H1 (cell line): ENCODE measurements at regions not wholly inside any gene's neighbourhood (a gene's known extent, or its start where the extent isn't known, plus 50 kb on each side); places are given as distances from the start of the nearest gene placed in this dataset.
A peak's percentile ranks its signal among the peaks of the same experiment; 100 is the strongest.

Source experiments
- CTCF ChIA-PET: fragments of 300-600 bp; sonication (Branson Sonifier 250); formaldehyde crosslinking; loops from one replicate; lab custom pipeline; 2021; ENCODE audit not compliant: partially characterized antibody; lab: Charles Lee
- POLR2A ChIA-PET: fragments of 300-600 bp; sonication (Branson Sonifier 250); formaldehyde crosslinking; loops from one replicate; lab custom pipeline; 2021; ENCODE audit warnings: inconsistent platforms; ENCODE audit not compliant: partially characterized antibody; lab: Charles Lee
- DNase-seq, 2 experiments: peaks; one replicate each; pipeline versions ENCODE4 v3.0.0 to v3.0.0-alpha.2; 2010 to 2022; ENCODE audit warnings: low spot score in 2 of 2, low read depth in 1 of 2, mixed read lengths in 1 of 2
- FAIRE-seq: peaks from 2 replicates; lab custom pipeline; 2011; peaks lifted over from hg19 to GRCh38; lab: Jason Lieb, UNC
- H2AFZ ChIP-seq: 2 replicates; pipeline ENCODE4 v1.8.1; 2012; ENCODE audit warnings: low read length, inconsistent platforms
- H2AK5ac ChIP-seq: 2 replicates; pipeline ENCODE4 v1.6.1; 2013; ENCODE audit warnings: low read depth, low read length
- H2BK120ac ChIP-seq: replicated peaks from 2 replicates; pipeline ENCODE3; 2013; ENCODE audit warnings: low read depth, low read length, inconsistent platforms
- H2BK12ac ChIP-seq: 2 replicates; pipeline ENCODE4 v1.6.1; 2013; ENCODE audit warnings: low read depth, low read length
- H2BK15ac ChIP-seq: 2 replicates; pipeline ENCODE4 v1.6.1; 2013; ENCODE audit warnings: low read length
- H2BK20ac ChIP-seq: 2 replicates; pipeline ENCODE4 v1.6.1; 2013; ENCODE audit warnings: low read length
- H2BK5ac ChIP-seq: 2 replicates; pipeline ENCODE4 v1.6.1; 2013; ENCODE audit warnings: low read depth, low read length
- H3K14ac ChIP-seq: 2 replicates; pipeline ENCODE4 v1.6.1; 2013; ENCODE audit warnings: inconsistent platforms; ENCODE audit not compliant: insufficient read length
- H3K18ac ChIP-seq: 2 replicates; pipeline ENCODE4 v1.6.1; 2013; ENCODE audit warnings: low read length; ENCODE audit errors: extremely low read depth
- H3K23ac ChIP-seq: 2 replicates; pipeline ENCODE4 v1.6.1; 2013; ENCODE audit warnings: inconsistent platforms; ENCODE audit not compliant: insufficient read length
- H3K23me2 ChIP-seq: 2 replicates; pipeline ENCODE4 v1.6.1; 2013; ENCODE audit warnings: low read depth, low read length
- H3K27ac ChIP-seq: 2 replicates; pipeline ENCODE4 v1.6.1; 2011; ENCODE audit warnings: low read depth, low read length, inconsistent platforms
- H3K27me3 ChIP-seq, 4 experiments: replicated peaks in 1 of 4; 1 replicate in 1 of 4; 2 replicates in 3 of 4; pipeline versions ENCODE4 v1.6.1 to v1.8.1; 2011 to 2013; ENCODE audit warnings: low read length in 3 of 4, mild to moderate bottlenecking in 3 of 4, inconsistent platforms in 2 of 4, mixed read lengths in 2 of 4, moderate library complexity in 1 of 4; ENCODE audit not compliant: control insufficient read depth in 3 of 4, insufficient read depth in 3 of 4; ENCODE audit errors: extremely low read depth in 1 of 4
- H3K36me3 ChIP-seq, 4 experiments: 2 replicates each; pipeline versions ENCODE4 v1.6.1 to v1.8.1; 2011 to 2013; ENCODE audit warnings: mild to moderate bottlenecking in 4 of 4, low read length in 3 of 4, moderate library complexity in 2 of 4, control low read depth in 1 of 4, inconsistent platforms in 1 of 4; ENCODE audit not compliant: insufficient read depth in 4 of 4, control insufficient read depth in 2 of 4
- H3K4ac ChIP-seq: replicated peaks from 2 replicates; pipeline ENCODE3; 2013; ENCODE audit warnings: low read length, low read depth, mixed read lengths, inconsistent platforms; ENCODE audit not compliant: insufficient read length
- H3K4me1 ChIP-seq, 4 experiments: replicated peaks in 1 of 4; 1 replicate in 1 of 4; 2 replicates in 3 of 4; pipeline versions ENCODE4 v1.6.1 to v1.8.1; 2011 to 2013; ENCODE audit warnings: low read length in 3 of 4, inconsistent platforms in 2 of 4, mixed read lengths in 1 of 4; ENCODE audit not compliant: insufficient read depth in 4 of 4, control insufficient read depth in 3 of 4
- H3K4me2 ChIP-seq, 2 experiments: 2 replicates each; pipeline versions ENCODE4 v1.6.1 to v1.8.1; 2011 to 2013; ENCODE audit warnings: low read depth in 2 of 2, low read length in 2 of 2, control low read depth in 1 of 2, inconsistent platforms in 1 of 2, mild to moderate bottlenecking in 1 of 2; ENCODE audit not compliant: insufficient read depth in 1 of 2
- H3K4me3 ChIP-seq, 4 experiments: fragments of 200-600, 300-600 bp in 1 of 4; sonication (generic), shearing (Covaris generic), sonication (Bioruptor Twin) in 1 of 4; 2 replicates each; pipeline versions ENCODE4 v1.5.1 to v1.8.1; 2011 to 2016; ENCODE audit warnings: low read length in 4 of 4, low read depth in 3 of 4, control low read depth in 2 of 4, inconsistent platforms in 2 of 4, mild to moderate bottlenecking in 2 of 4, mixed read lengths in 1 of 4, moderate library complexity in 1 of 4; ENCODE audit not compliant: insufficient read depth in 2 of 4; ENCODE audit errors: extremely low read depth in 1 of 4
- H3K56ac ChIP-seq: replicated peaks from 2 replicates; pipeline ENCODE3; 2013; ENCODE audit warnings: low read depth, mild to moderate bottlenecking, mixed read lengths, low read length, inconsistent platforms; ENCODE audit not compliant: insufficient read length
- H3K79me1 ChIP-seq: 2 replicates; pipeline ENCODE4 v1.6.1; 2013; ENCODE audit warnings: low read depth, low read length, control low read depth
- H3K79me2 ChIP-seq, 2 experiments: 2 replicates each; pipeline versions ENCODE4 v1.6.1 to v1.8.1; 2012 to 2013; ENCODE audit warnings: low read length in 2 of 2, mild to moderate bottlenecking in 2 of 2, inconsistent platforms in 1 of 2; ENCODE audit not compliant: insufficient read depth in 2 of 2, control insufficient read depth in 1 of 2
- H3K9ac ChIP-seq, 4 experiments: replicated peaks in 1 of 4; 1 replicate in 1 of 4; 2 replicates in 3 of 4; pipeline versions ENCODE4 v1.6.1 to v1.8.1; 2011 to 2013; ENCODE audit warnings: low read depth in 3 of 4, low read length in 3 of 4, control low read depth in 2 of 4, mild to moderate bottlenecking in 2 of 4, moderate library complexity in 2 of 4, inconsistent platforms in 1 of 4; ENCODE audit errors: extremely low read depth in 1 of 4
- H3K9me3 ChIP-seq, 2 experiments: 2 replicates each; pipeline versions ENCODE4 v1.6.1 to v1.8.1; 2012 to 2013; ENCODE audit warnings: mild to moderate bottlenecking in 2 of 2, moderate library complexity in 2 of 2, control low read depth in 1 of 2, inconsistent platforms in 1 of 2, low read depth in 1 of 2, low read length in 1 of 2, mixed read lengths in 1 of 2; ENCODE audit not compliant: insufficient read depth in 2 of 2
- H4K20me1 ChIP-seq, 2 experiments: replicated peaks in 1 of 2; 2 replicates each; pipeline versions ENCODE3 to v1.8.1; 2011 to 2013; ENCODE audit warnings: inconsistent platforms in 2 of 2, low read length in 2 of 2, mild to moderate bottlenecking in 1 of 2; ENCODE audit not compliant: insufficient read depth in 2 of 2, control insufficient read depth in 1 of 2
- H4K5ac ChIP-seq: 2 replicates; pipeline ENCODE4 v1.6.1; 2013; ENCODE audit warnings: low read length, low read depth, mixed read lengths, inconsistent platforms; ENCODE audit not compliant: insufficient read length
- H4K8ac ChIP-seq: 2 replicates; pipeline ENCODE4 v1.8.0; 2013; ENCODE audit warnings: mild to moderate bottlenecking, moderate library complexity, low read length, inconsistent platforms; ENCODE audit not compliant: insufficient read depth; ENCODE audit errors: extremely low read depth
- H4K91ac ChIP-seq: replicated peaks from 2 replicates; pipeline ENCODE3; 2013; ENCODE audit warnings: low read length, mixed read lengths, inconsistent platforms; ENCODE audit not compliant: insufficient read length
- BCL11A ChIP-seq, 2 experiments: IDR thresholded peaks; one replicate each; pipeline ENCODE4 v1.6.1; 2011; ENCODE audit warnings: low read depth in 2 of 2, low read length in 2 of 2, mild to moderate bottlenecking in 2 of 2
- CHD2 ChIP-seq: IDR thresholded peaks from 2 replicates; pipeline ENCODE4 v1.6.1; 2012; ENCODE audit warnings: low read length, improper control_type of control experiment
- CTCF ChIP-seq, 3 experiments: IDR thresholded peaks; 1 replicate in 2 of 3; 2 replicates in 1 of 3; pipeline versions ENCODE4 v1.5.1 to v1.6.1; 2011; ENCODE audit warnings: low read length in 3 of 3, mild to moderate bottlenecking in 3 of 3, inconsistent platforms in 2 of 3, low read depth in 1 of 3, moderate library complexity in 1 of 3; ENCODE audit not compliant: insufficient read depth in 1 of 3; ENCODE audit errors: control extremely low read depth in 1 of 3
- KDM4A ChIP-seq: IDR thresholded peaks from one replicate; pipeline ENCODE4 v1.7.1; 2012; ENCODE audit warnings: low read depth, mild to moderate bottlenecking, moderate library complexity, low read length, inconsistent platforms; ENCODE audit not compliant: severe bottlenecking
- MAFK ChIP-seq: IDR thresholded peaks from 2 replicates; pipeline ENCODE4 v1.6.1; 2012; ENCODE audit warnings: low read depth, mild to moderate bottlenecking, improper control_type of control experiment, low read length
- POLR2A ChIP-seq, 2 experiments: IDR thresholded peaks; 1 replicate in 1 of 2; 2 replicates in 1 of 2; pipeline ENCODE4 v1.6.1; 2011; ENCODE audit warnings: low read depth in 2 of 2, low read length in 2 of 2, mild to moderate bottlenecking in 2 of 2; ENCODE audit errors: control extremely low read depth in 1 of 2
- POU5F1 ChIP-seq: IDR thresholded peaks from 2 replicates; pipeline ENCODE4 v1.6.1; 2011; ENCODE audit warnings: low read depth, mild to moderate bottlenecking, low read length, moderate library complexity
- RAD21 ChIP-seq, 2 experiments: IDR thresholded peaks in 1 of 2; conservative IDR thresholded peaks in 1 of 2; 2 replicates each; pipeline ENCODE4 v1.6.1; 2011; ENCODE audit warnings: low read depth in 2 of 2, low read length in 2 of 2, improper control_type of control experiment in 1 of 2, inconsistent platforms in 1 of 2, mild to moderate bottlenecking in 1 of 2, moderate library complexity in 1 of 2
- SIX5 ChIP-seq: IDR thresholded peaks from 2 replicates; pipeline ENCODE4 v1.6.1; 2011; ENCODE audit warnings: mild to moderate bottlenecking, low read depth, low read length
- SRF ChIP-seq: IDR thresholded peaks from 2 replicates; pipeline ENCODE4 v1.6.1; 2011; ENCODE audit warnings: mild to moderate bottlenecking, low read depth, low read length, moderate library complexity
- TCF12 ChIP-seq: IDR thresholded peaks from 2 replicates; pipeline ENCODE4 v1.6.1; 2011; ENCODE audit warnings: low read depth, mild to moderate bottlenecking, low read length
- TEAD4 ChIP-seq: IDR thresholded peaks from 2 replicates; pipeline ENCODE4 v1.6.1; 2012; ENCODE audit warnings: low read depth, low read length, inconsistent platforms, mixed read lengths
- WGBS, 2 experiments: shearing (Covaris generic) in 1 of 2; methylation state at CpG; one replicate each; pipeline versions ENCODE4 v1.1.6 to v1.1.7; 2013 to 2015; ENCODE audit warnings: low lambda C conversion rate in 2 of 2, mixed read lengths in 2 of 2, inconsistent platforms in 1 of 2, low coverage in 1 of 2, missing lambda C conversion rate in 1 of 2; ENCODE audit not compliant: insufficient replicate concordance in 2 of 2, insufficient coverage in 1 of 2, insufficient read length in 1 of 2; ENCODE audit errors: extremely low coverage in 1 of 2, missing lambda C conversion rate in 1 of 2; 5-methylcytosine and 5-hydroxymethylcytosine counted together

GRCh38 chr10:84665883-84666463, 337.6 kb downstream of the CCSER2 start:
- Histone ChIP-seq H2BK120ac (no peak overlapping the region), H3K4me1 (peaks cover 0 to 4% (median 0%) of the 10 kb centered on the region in 4 experiments; a peak in 1 of 7 replicates), H2AK5ac (no peak overlapping the region), H3K9ac (no peak overlapping the region), H3K4me2 (no peak overlapping the region), H2BK15ac (no peak overlapping the region), H3K56ac (no peak overlapping the region), H2BK12ac (no peak overlapping the region), H4K91ac (no peak overlapping the region), H3K14ac (no peak overlapping the region), H3K18ac (no peak overlapping the region), H3K4me3 (0 out of 8 replicates have a peak overlapping the region, but pooled peaks of 1 of the 4 experiments have one; percentile 8), H2BK5ac (no peak overlapping the region), H3K9me3 (no peaks in the 10 kb centered on the region), H4K8ac (no peak overlapping the region), H3K4ac (no peak overlapping the region), H3K23ac (no peak overlapping the region), H3K27me3 (no peaks in the 10 kb centered on the region; a peak in 1 of 7 replicates), H4K20me1 (no peaks in the 10 kb centered on the region), H3K23me2 (no peaks in the 10 kb centered on the region), H3K79me1 (no peaks in the 10 kb centered on the region), H3K36me3 (no peaks in the 10 kb centered on the region), H4K5ac (no peak overlapping the region), H3K79me2 (no peaks in the 10 kb centered on the region), H3K27ac (no peak overlapping the region), H2BK20ac (no peak overlapping the region), H2AFZ (peak overlapping the region; percentile 96)
- DNase-seq: peak; percentile 61 to 89
- FAIRE-seq: peak; percentile 32
- 46% methylated on average over 9 of the region's 9 CpGs; no CpG with 5 or more reads in 1 of the 2 experiments for whole genome bisulfite sequencing, 2 experiments
- ChIA-PET POLR2A (no interaction called here), CTCF (interaction anchor here (0.6 to 4.3 kb wide), 31 partner anchors 8 to 1357 kb away, joined by 3 to 36 read pairs (median 3); no protein-coding TSS in a partner anchor)
- TF ChIP-seq SIX5: no peak
- TF ChIP-seq MAFK: no peak
- TF ChIP-seq POU5F1: no peak
- TF ChIP-seq KDM4A: no peak
- no peak for TF ChIP-seq POLR2A (IDR thresholded peaks at IDR 0.05; ENCODE audit: control extremely low read depth in 1 of 2, low read depth in 2 of 2, low read length in 2 of 2)
- no peak for TF ChIP-seq SRF
- TF ChIP-seq BCL11A (IDR thresholded peaks at IDR 0.05; ENCODE audit: low read depth in 2 of 2, low read length in 2 of 2): no peak
- peak; percentile 81 for TF ChIP-seq TEAD4
- no peak for TF ChIP-seq TCF12
- TF ChIP-seq RAD21 (IDR thresholded peaks at IDR 0.05 in 1 of 2, conservative IDR thresholded peaks at IDR 0.05 in 1 of 2; ENCODE audit: low read depth in 2 of 2, low read length in 2 of 2): peak; percentile 80 to 81
- TF ChIP-seq CHD2: no peak
- peak; percentile 83 to 93 (median 93) for TF ChIP-seq CTCF (IDR thresholded peaks at IDR 0.05; ENCODE audit: control extremely low read depth in 1 of 3, insufficient read depth in 1 of 3, low read depth in 1 of 3, low read length in 3 of 3)
